Left lung (tissue), 4 donors: ENCODE measurements at regions not wholly inside any gene's neighbourhood (a gene's known extent, or its start where the extent isn't known, plus 50 kb on each side); places are given as distances from the start of the nearest gene placed in this dataset.

ENCODE experiments used
- ATAC-seq: fragments of 200-7000 bp; cut with Tn5 transposase; one replicate; pipeline ENCODE4 v1.9.1; 2020; ENCODE audit warnings: moderate library complexity
- DNase-seq, 4 donors: peaks; one replicate each; pipeline ENCODE4 v3.0.0-alpha.2; 2013 to 2020
- H3K27ac ChIP-seq, 2 donors: fragments of 200-600 bp; sonication (generic) in 1 of 2; one replicate each; pipeline versions ENCODE4 v1.5.0 to v1.8.0; 2020 to 2021
- H3K27me3 ChIP-seq, 2 donors: fragments of 200-600 bp; sonication (generic) in 1 of 2; one replicate each; pipeline versions ENCODE4 v1.5.0 to v1.8.0; 2020 to 2021
- H3K36me3 ChIP-seq, 2 donors: fragments of 200-600 bp; sonication (generic) in 1 of 2; one replicate each; pipeline versions ENCODE4 v1.5.0 to v1.8.0; 2020 to 2021
- H3K4me1 ChIP-seq, 2 donors: fragments of 200-600 bp; one replicate each; pipeline ENCODE4 v1.8.0; 2021
- H3K4me3 ChIP-seq, 2 donors: fragments of 200-600 bp; sonication (generic) in 1 of 2; one replicate each; pipeline versions ENCODE4 v1.5.0 to v1.8.0; 2020 to 2021; ENCODE audit warnings: mild to moderate bottlenecking in 1 of 2
- H3K9me3 ChIP-seq, 2 donors: fragments of 200-600 bp; sonication (generic) in 1 of 2; one replicate each; pipeline versions ENCODE4 v1.5.0 to v1.8.0; 2020 to 2021
- CTCF ChIP-seq, 2 donors: fragments of 200-600 bp; sonication (generic) in 1 of 2; IDR thresholded peaks; one replicate each; pipeline versions ENCODE4 v1.5.0 to v1.8.0; 2021; ENCODE audit warnings: antibody characterized with exemption in 2 of 2
- intact Hi-C, 2 donors: fragments of 100-400 bp; cut with DNase I; formaldehyde crosslinking; loops; one replicate each; pipeline versions ENCODE4 v1.11.2 to v1.14.2; 2022
- donor health status: DM: no; HTN: yes; CAD: no.
- donor health status: DM: no; HTN: no; CAD: no.

- no peak for ATAC-seq
- no peak for TF ChIP-seq CTCF (IDR thresholded peaks at IDR 0.05)
These were observed 157.7 kb downstream of the SEC16B start for GRCh38 chr1:177812144-177812543.

GRCh38 chr1:177811429-177811828, 158.4 kb downstream of the SEC16B start:
- Histone ChIP-seq H3K36me3 (no peaks in the 10 kb centered on the region), H3K4me1 (no peaks in the 10 kb centered on the region), H3K27me3 (no peaks in the 10 kb centered on the region), H3K9me3 (peaks cover 0 to 4% of the 10 kb centered on the region in 2 donors), H3K4me3 (no peak overlapping the region), H3K27ac (no peak overlapping the region)
- intact Hi-C loops, result no loop called here
- TF ChIP-seq CTCF (IDR thresholded peaks at IDR 0.05), result no peak
- DNase-seq, result peak in 2 of 4 donors; percentile 38 to 44
- ATAC-seq, result peak; percentile 12

More at GRCh38 chr1:177812144-177812543, 157.7 kb downstream of the SEC16B start:
- H3K36me3 ChIP-seq, result no peaks in the 10 kb centered on the region
- peaks cover 0 to 4% of the 10 kb centered on the region in 2 donors for H3K9me3 ChIP-seq
- no peaks in the 10 kb centered on the region for H3K27me3 ChIP-seq
- H3K27ac ChIP-seq, result no peak overlapping the region
- DNase-seq, result no peak
- intact Hi-C loops, result no loop called here
- H3K4me1 ChIP-seq, result no peaks in the 10 kb centered on the region
- no peak overlapping the region for H3K4me3 ChIP-seq

GRCh38 chr1:177809819-177810218, 160.0 kb downstream of the SEC16B start:
- Histone ChIP-seq H3K36me3 (no peaks in the 10 kb centered on the region), H3K27me3 (no peaks in the 10 kb centered on the region), H3K9me3 (peaks cover 0 to 13% of the 10 kb centered on the region in 2 donors), H3K27ac (no peak overlapping the region), H3K4me3 (no peak overlapping the region), H3K4me1 (no peaks in the 10 kb centered on the region)
- intact Hi-C loops, result no loop called here
- ATAC-seq (no peak), DNase-seq (no peak)
- no peak for TF ChIP-seq CTCF (IDR thresholded peaks at IDR 0.05)

- intact Hi-C loops, result no loop called here
- no peaks in the 10 kb centered on the region for H3K36me3 ChIP-seq
- no peak overlapping the region for H3K4me3 ChIP-seq
- H3K27ac ChIP-seq, result no peak overlapping the region
- TF ChIP-seq CTCF (IDR thresholded peaks at IDR 0.05), result no peak
- no peak for ATAC-seq
- H3K9me3 ChIP-seq, result peaks cover 0 to 16% of the 10 kb centered on the region in 2 donors
- no peaks in the 10 kb centered on the region for H3K4me1 ChIP-seq
- no peak for DNase-seq
- no peaks in the 10 kb centered on the region for H3K27me3 ChIP-seq
These were observed 167.6 kb downstream of the SEC16B start for GRCh38 chr1:177802304-177802703.

- ATAC-seq, result no peak
- H3K27ac ChIP-seq, result no peak overlapping the region
- intact Hi-C loops, result no loop called here
- H3K4me1 ChIP-seq, result no peaks in the 10 kb centered on the region
- peaks cover 0 to 16% of the 10 kb centered on the region in 2 donors for H3K9me3 ChIP-seq
- no peak for TF ChIP-seq CTCF (IDR thresholded peaks at IDR 0.05)
- H3K27me3 ChIP-seq, result no peaks in the 10 kb centered on the region
- H3K4me3 ChIP-seq, result no peak overlapping the region
- H3K36me3 ChIP-seq, result no peaks in the 10 kb centered on the region
- DNase-seq, result no peak
These were observed 168.1 kb downstream of the SEC16B start for GRCh38 chr1:177801790-177802189.
